ENCODE measurements at regions not wholly inside any gene's neighbourhood (a gene's known extent, or its start where the extent isn't known, plus 50 kb on each side); places are given as distances from the start of the nearest gene placed in this dataset.

DNA sequence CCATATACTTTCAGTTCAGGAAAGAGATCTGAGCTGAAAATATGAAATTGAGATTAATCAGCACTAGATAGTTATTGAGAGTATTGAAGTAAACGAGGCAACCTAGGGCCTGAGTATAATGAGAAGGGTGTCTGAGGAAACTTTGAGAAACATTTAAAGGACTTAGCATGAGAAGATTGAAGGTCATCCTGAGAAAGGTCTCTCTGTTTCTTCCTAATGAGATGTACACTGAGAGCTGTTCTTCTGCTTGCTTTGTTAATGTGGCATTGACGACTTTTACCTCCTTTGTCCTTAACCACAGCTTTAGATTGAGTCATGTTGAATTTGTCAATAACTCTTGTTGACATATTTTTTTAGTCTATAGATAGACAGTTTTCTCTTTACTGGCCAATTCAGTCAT is 145.1 kb upstream of the ACTBL2 start:
- WGBS (ENCODE audit: insufficient coverage), result 93% methylated on average over 1 of the region's 2 CpGs
- TF ChIP-seq, protein P1, sequence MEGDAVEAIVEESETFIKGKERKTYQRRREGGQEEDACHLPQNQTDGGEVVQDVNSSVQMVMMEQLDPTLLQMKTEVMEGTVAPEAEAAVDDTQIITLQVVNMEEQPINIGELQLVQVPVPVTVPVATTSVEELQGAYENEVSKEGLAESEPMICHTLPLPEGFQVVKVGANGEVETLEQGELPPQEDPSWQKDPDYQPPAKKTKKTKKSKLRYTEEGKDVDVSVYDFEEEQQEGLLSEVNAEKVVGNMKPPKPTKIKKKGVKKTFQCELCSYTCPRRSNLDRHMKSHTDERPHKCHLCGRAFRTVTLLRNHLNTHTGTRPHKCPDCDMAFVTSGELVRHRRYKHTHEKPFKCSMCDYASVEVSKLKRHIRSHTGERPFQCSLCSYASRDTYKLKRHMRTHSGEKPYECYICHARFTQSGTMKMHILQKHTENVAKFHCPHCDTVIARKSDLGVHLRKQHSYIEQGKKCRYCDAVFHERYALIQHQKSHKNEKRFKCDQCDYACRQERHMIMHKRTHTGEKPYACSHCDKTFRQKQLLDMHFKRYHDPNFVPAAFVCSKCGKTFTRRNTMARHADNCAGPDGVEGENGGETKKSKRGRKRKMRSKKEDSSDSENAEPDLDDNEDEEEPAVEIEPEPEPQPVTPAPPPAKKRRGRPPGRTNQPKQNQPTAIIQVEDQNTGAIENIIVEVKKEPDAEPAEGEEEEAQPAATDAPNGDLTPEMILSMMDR (IDR thresholded peaks at IDR 0.05), result no peak
- TF ChIP-seq EZH2 (IDR thresholded peaks at IDR 0.05; ENCODE audit: borderline replicate concordance, insufficient read depth, low read depth, low read length, poor library complexity, severe bottlenecking), result no peak
- Histone ChIP-seq H3K9ac (ENCODE audit: low read length) (no peak overlapping the region), H3K27me3 (replicated peaks in 1 of 4; ENCODE audit: control extremely low read depth in 1 of 4, control insufficient read depth in 3 of 4, insufficient read depth in 4 of 4, low read length in 3 of 4) (no peaks in the 10 kb centered on the region), H4K20me1 (ENCODE audit: control insufficient read depth, insufficient read depth, low read length, poor library complexity, severe bottlenecking) (no peaks in the 10 kb centered on the region), H3K79me2 (ENCODE audit: control insufficient read depth, insufficient read depth, low read length) (no peaks in the 10 kb centered on the region), H3K36me3 (replicated peaks in 1 of 2; ENCODE audit: control extremely low read depth in 1 of 2, control insufficient read depth in 1 of 2, extremely low read depth in 1 of 2, insufficient read depth in 2 of 2, low read length in 1 of 2) (no peaks in the 10 kb centered on the region), H3K4me2 (replicated peaks; ENCODE audit: low read depth, low read length, poor library complexity, severe bottlenecking) (no peak overlapping the region), H3K4me3 (ENCODE audit: control extremely low read depth in 1 of 5, extremely low read depth in 1 of 5, insufficient read depth in 1 of 5, low read depth in 2 of 5, low read length in 4 of 5) (no peak overlapping the region), H3K27ac (ENCODE audit: low read length in 2 of 2) (no peak overlapping the region), H2AFZ (ENCODE audit: insufficient read depth, low read depth, low read length, poor library complexity, severe bottlenecking) (no peak overlapping the region), H3K9me3 (ENCODE audit: control extremely low read depth in 1 of 3, control insufficient read depth in 2 of 3, insufficient read depth in 1 of 3, low read length in 2 of 3) (no peaks in the 10 kb centered on the region), H3K4me1 (ENCODE audit: control insufficient read depth in 2 of 2, insufficient read depth in 2 of 2, low read length in 2 of 2) (no peaks in the 10 kb centered on the region)
- ATAC-seq (ENCODE audit: low read depth) (no peak), DNase-seq (no peak)
- Mint-ChIP-seq H3K27me3 (peaks cover 3% of the 10 kb centered on the region), H3K27ac (no peak overlapping the region), H3K4me3 (no peak overlapping the region), H3K4me1 (no peaks in the 10 kb centered on the region), H3K9me3 (ENCODE audit: insufficient read depth) (no peaks in the 10 kb centered on the region)
- intact Hi-C loops (cut with micrococcal nuclease), result no loop called here
- ChIA-PET CTCF (no interaction called here), POLR2A (no interaction called here)

DNA sequence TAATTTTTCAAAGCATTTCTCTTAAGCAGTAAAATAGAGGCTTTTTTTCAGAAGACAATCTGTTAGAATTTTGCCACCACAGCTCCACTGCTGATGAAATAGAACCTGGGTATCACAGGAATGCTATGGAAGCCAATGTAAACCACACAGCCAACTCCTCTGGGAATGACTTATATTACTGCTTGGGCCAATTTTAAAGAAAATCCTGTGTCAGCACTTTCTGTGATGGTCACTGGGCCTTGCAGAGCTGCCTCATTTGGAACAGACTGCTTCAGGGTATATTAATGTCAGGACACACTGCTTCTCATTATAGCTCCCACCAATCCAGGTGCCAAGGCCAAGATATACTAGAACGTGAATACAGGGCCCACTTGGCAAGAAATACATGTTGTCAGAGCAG is 144.1 kb upstream of the ACTBL2 start:
- no peak for DNase-seq
- H3K4me3 ChIP-seq (ENCODE audit: control extremely low read depth in 1 of 5, extremely low read depth in 1 of 5, insufficient read depth in 1 of 5, low read depth in 2 of 5, low read length in 4 of 5), result no peak overlapping the region
- no peaks in the 10 kb centered on the region for H3K4me1 ChIP-seq (ENCODE audit: control insufficient read depth in 2 of 2, insufficient read depth in 2 of 2, low read length in 2 of 2)
- no peaks in the 10 kb centered on the region for H4K20me1 ChIP-seq (ENCODE audit: control insufficient read depth, insufficient read depth, low read length, poor library complexity, severe bottlenecking)
- Mint-ChIP-seq H3K4me1 (no peaks in the 10 kb centered on the region), H3K4me3 (no peak overlapping the region), H3K27me3 (peaks cover 3% of the 10 kb centered on the region), H3K9me3 (ENCODE audit: insufficient read depth) (no peaks in the 10 kb centered on the region), H3K27ac (no peak overlapping the region)
- intact Hi-C loops (cut with micrococcal nuclease), result no loop called here
- POLR2A ChIA-PET, result no interaction called here
- TF ChIP-seq EZH2 (IDR thresholded peaks at IDR 0.05; ENCODE audit: borderline replicate concordance, insufficient read depth, low read depth, low read length, poor library complexity, severe bottlenecking), result no peak
- TF ChIP-seq, protein P1 (IDR thresholded peaks at IDR 0.05), result no peak
- no peaks in the 10 kb centered on the region for H3K36me3 ChIP-seq (replicated peaks in 1 of 2; ENCODE audit: control extremely low read depth in 1 of 2, control insufficient read depth in 1 of 2, extremely low read depth in 1 of 2, insufficient read depth in 2 of 2, low read length in 1 of 2)
- CTCF ChIA-PET, result interaction anchor here (1.8 kb wide), 1 partner anchor 23 kb away, joined by 5 read pairs; no protein-coding TSS in a partner anchor
- no peaks in the 10 kb centered on the region for H3K9me3 ChIP-seq (ENCODE audit: control extremely low read depth in 1 of 3, control insufficient read depth in 2 of 3, insufficient read depth in 1 of 3, low read length in 2 of 3)
- no peak for ATAC-seq (ENCODE audit: low read depth)
- H3K9ac ChIP-seq (ENCODE audit: low read length), result no peak overlapping the region
- no CpG with 5 or more reads among the region's 1 CpG for WGBS (ENCODE audit: insufficient coverage)
- no peaks in the 10 kb centered on the region for H3K79me2 ChIP-seq (ENCODE audit: control insufficient read depth, insufficient read depth, low read length)
- H3K27ac ChIP-seq (ENCODE audit: low read length in 2 of 2), result no peak overlapping the region
- H3K4me2 ChIP-seq (replicated peaks; ENCODE audit: low read depth, low read length, poor library complexity, severe bottlenecking), result no peak overlapping the region
- H2AFZ ChIP-seq (ENCODE audit: insufficient read depth, low read depth, low read length, poor library complexity, severe bottlenecking), result no peak overlapping the region
- H3K27me3 ChIP-seq (replicated peaks in 1 of 4; ENCODE audit: control extremely low read depth in 1 of 4, control insufficient read depth in 3 of 4, insufficient read depth in 4 of 4, low read length in 3 of 4), result no peaks in the 10 kb centered on the region
